VCaP (cell line): ENCODE measurements at regions not wholly inside any gene's neighbourhood (a gene's known extent, or its start where the extent isn't known, plus 50 kb on each side); places are given as distances from the start of the nearest gene placed in this dataset.
A peak's percentile ranks its signal among the peaks of the same experiment; 100 is the strongest.

Experiments used
- H3K27ac ChIP-seq: fragments of 450-650 bp; 2 replicates; pipeline ENCODE4 v1.5.1; 2017
- CTCF ChIP-seq: fragments of 450-650 bp; conservative IDR thresholded peaks from 2 replicates; pipeline ENCODE4 v1.5.1; 2017; ENCODE audit warnings: mild to moderate bottlenecking, moderate library complexity

GRCh38 chr5:40384782-40385390 lies 294.8 kb upstream of the PTGER4 start:
- no peak for TF ChIP-seq CTCF
- no peak overlapping the region for H3K27ac ChIP-seq

GRCh38 chr5:40383749-40384651 lies 295.7 kb upstream of the PTGER4 start:
- no peak for TF ChIP-seq CTCF
- H3K27ac ChIP-seq = no peak overlapping the region

GRCh38 chr5:40381676-40382363 lies 297.9 kb upstream of the PTGER4 start:
- no peak overlapping the region for H3K27ac ChIP-seq
- no peak for TF ChIP-seq CTCF

- no peak for TF ChIP-seq CTCF
- H3K27ac ChIP-seq = no peak overlapping the region
Observed at GRCh38 chr5:40381016-40381415, 298.7 kb upstream of the PTGER4 start.

GRCh38 chr5:40378396-40379177 lies 301.1 kb upstream of the PTGER4 start:
- H3K27ac ChIP-seq = no peak overlapping the region
- TF ChIP-seq CTCF = no peak

- TF ChIP-seq CTCF = no peak
- peak overlapping the region; percentile 81 for H3K27ac ChIP-seq
Observed at GRCh38 chr5:40376566-40376965, 303.1 kb upstream of the PTGER4 start.
